PC-9 (cell line): ENCODE measurements at regions not wholly inside any gene's neighbourhood (a gene's known extent, or its start where the extent isn't known, plus 50 kb on each side); places are given as distances from the start of the nearest gene placed in this dataset.

Source experiments
- EZH2 ChIP-seq: fragments of 200-600 bp; sonication (generic); IDR thresholded peaks from 2 replicates; pipeline ENCODE4 v1.8.0; 2017; ENCODE audit warnings: antibody characterized with exemption, low read depth
- TF ChIP-seq, protein P1 (sequence below): fragments of 200-600 bp; sonication (generic); conservative IDR thresholded peaks from 2 replicates; pipeline ENCODE4 v1.6.1; 2017; ENCODE audit warnings: mixed run types, antibody characterized with exemption, mild to moderate bottlenecking, moderate library complexity

DNA sequence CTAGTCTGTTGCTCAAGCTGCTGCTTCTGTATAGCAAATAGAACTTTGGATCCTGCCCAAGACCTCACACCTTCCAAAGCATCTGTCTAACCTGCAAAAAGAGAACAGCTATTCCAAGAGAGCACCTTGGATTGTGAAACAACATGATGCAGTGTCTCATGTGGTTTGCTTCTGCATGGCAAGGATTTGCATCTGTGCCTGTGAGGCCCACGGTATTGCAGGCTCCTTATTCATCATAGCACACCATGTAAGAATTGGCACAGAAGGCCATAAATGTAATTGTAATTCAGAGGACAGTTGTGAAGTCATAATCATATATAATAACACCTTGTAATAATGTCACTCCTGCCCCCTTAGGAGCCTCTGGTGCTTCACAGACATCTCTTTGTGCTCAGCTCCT is 147.1 kb downstream of the ZNF674 start:
- TF ChIP-seq, protein P1, sequence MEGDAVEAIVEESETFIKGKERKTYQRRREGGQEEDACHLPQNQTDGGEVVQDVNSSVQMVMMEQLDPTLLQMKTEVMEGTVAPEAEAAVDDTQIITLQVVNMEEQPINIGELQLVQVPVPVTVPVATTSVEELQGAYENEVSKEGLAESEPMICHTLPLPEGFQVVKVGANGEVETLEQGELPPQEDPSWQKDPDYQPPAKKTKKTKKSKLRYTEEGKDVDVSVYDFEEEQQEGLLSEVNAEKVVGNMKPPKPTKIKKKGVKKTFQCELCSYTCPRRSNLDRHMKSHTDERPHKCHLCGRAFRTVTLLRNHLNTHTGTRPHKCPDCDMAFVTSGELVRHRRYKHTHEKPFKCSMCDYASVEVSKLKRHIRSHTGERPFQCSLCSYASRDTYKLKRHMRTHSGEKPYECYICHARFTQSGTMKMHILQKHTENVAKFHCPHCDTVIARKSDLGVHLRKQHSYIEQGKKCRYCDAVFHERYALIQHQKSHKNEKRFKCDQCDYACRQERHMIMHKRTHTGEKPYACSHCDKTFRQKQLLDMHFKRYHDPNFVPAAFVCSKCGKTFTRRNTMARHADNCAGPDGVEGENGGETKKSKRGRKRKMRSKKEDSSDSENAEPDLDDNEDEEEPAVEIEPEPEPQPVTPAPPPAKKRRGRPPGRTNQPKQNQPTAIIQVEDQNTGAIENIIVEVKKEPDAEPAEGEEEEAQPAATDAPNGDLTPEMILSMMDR, result no peak
- no peak for TF ChIP-seq EZH2
